ENCODE measurements at regions not wholly inside any gene's neighbourhood (a gene's known extent, or its start where the extent isn't known, plus 50 kb on each side); places are given as distances from the start of the nearest gene placed in this dataset.

- Histone ChIP-seq H3K9ac (ENCODE audit: low read length) (no peak overlapping the region), H3K27me3 (replicated peaks in 1 of 4; ENCODE audit: control extremely low read depth in 1 of 4, control insufficient read depth in 3 of 4, insufficient read depth in 4 of 4, low read length in 3 of 4) (no peaks in the 10 kb centered on the region), H3K4me2 (replicated peaks; ENCODE audit: low read depth, low read length, poor library complexity, severe bottlenecking) (no peak overlapping the region), H3K79me2 (ENCODE audit: control insufficient read depth, insufficient read depth, low read length) (no peaks in the 10 kb centered on the region), H3K4me3 (ENCODE audit: control extremely low read depth in 1 of 5, extremely low read depth in 1 of 5, insufficient read depth in 1 of 5, low read depth in 2 of 5, low read length in 4 of 5) (no peak overlapping the region), H3K27ac (ENCODE audit: low read length in 2 of 2) (no peak overlapping the region), H4K20me1 (ENCODE audit: control insufficient read depth, insufficient read depth, low read length, poor library complexity, severe bottlenecking) (no peaks in the 10 kb centered on the region), H3K9me3 (ENCODE audit: control extremely low read depth in 1 of 3, control insufficient read depth in 2 of 3, insufficient read depth in 1 of 3, low read length in 2 of 3) (peaks cover 0 to 6% (median 0%) of the 10 kb centered on the region in 3 donors), H3K4me1 (ENCODE audit: control insufficient read depth in 2 of 2, insufficient read depth in 2 of 2, low read length in 2 of 2) (no peaks in the 10 kb centered on the region), H2AFZ (ENCODE audit: insufficient read depth, low read depth, low read length, poor library complexity, severe bottlenecking) (no peak overlapping the region), H3K36me3 (replicated peaks in 1 of 2; ENCODE audit: control extremely low read depth in 1 of 2, control insufficient read depth in 1 of 2, extremely low read depth in 1 of 2, insufficient read depth in 2 of 2, low read length in 1 of 2) (no peaks in the 10 kb centered on the region)
- TF ChIP-seq CTCF (IDR thresholded peaks at IDR 0.05) = no peak
- no peak for TF ChIP-seq EZH2 (IDR thresholded peaks at IDR 0.05; ENCODE audit: borderline replicate concordance, insufficient read depth, low read depth, low read length, poor library complexity, severe bottlenecking)
- ChIA-PET POLR2A (no interaction called here), CTCF (no interaction called here)
- ATAC-seq (ENCODE audit: low read depth) (no peak), DNase-seq (no peak)
- H3K4me1 Mint-ChIP-seq = no peaks in the 10 kb centered on the region
- H3K4me3 Mint-ChIP-seq = no peak overlapping the region
- intact Hi-C loops (cut with micrococcal nuclease) = no loop called here
- no peak overlapping the region for H3K27ac Mint-ChIP-seq
- WGBS (ENCODE audit: insufficient coverage) = 86% methylated on average over 1 of the region's 3 CpGs
- H3K27me3 Mint-ChIP-seq = no peaks in the 10 kb centered on the region
- H3K9me3 Mint-ChIP-seq (ENCODE audit: insufficient read depth) = no peaks in the 10 kb centered on the region
Measured at GRCh38 chr5:92467695-92468094, 1084.6 kb upstream of the ARRDC3 start.

GRCh38 chr5:92460505-92460904, 1077.4 kb upstream of the ARRDC3 start:
- no peak overlapping the region for H3K27ac Mint-ChIP-seq
- CTCF ChIA-PET = no interaction called here

More at GRCh38 chr5:92460505-92460904, 1077.4 kb upstream of the ARRDC3 start:
- H3K4me3 Mint-ChIP-seq = no peak overlapping the region
- H2AFZ ChIP-seq (ENCODE audit: insufficient read depth, low read depth, low read length, poor library complexity, severe bottlenecking) = no peak overlapping the region
- H3K4me1 ChIP-seq (ENCODE audit: control insufficient read depth in 2 of 2, insufficient read depth in 2 of 2, low read length in 2 of 2) = no peaks in the 10 kb centered on the region
- POLR2A ChIA-PET = no interaction called here
- intact Hi-C loops (cut with micrococcal nuclease) = no loop called here
- H4K20me1 ChIP-seq (ENCODE audit: control insufficient read depth, insufficient read depth, low read length, poor library complexity, severe bottlenecking) = no peaks in the 10 kb centered on the region
- no peak overlapping the region for H3K9ac ChIP-seq (ENCODE audit: low read length)
- H3K4me2 ChIP-seq (replicated peaks; ENCODE audit: low read depth, low read length, poor library complexity, severe bottlenecking) = no peak overlapping the region
- no peak overlapping the region for H3K27ac ChIP-seq (ENCODE audit: low read length in 2 of 2)
- H3K27me3 Mint-ChIP-seq = no peaks in the 10 kb centered on the region
- ATAC-seq (ENCODE audit: low read depth) = no peak
- no peaks in the 10 kb centered on the region for H3K9me3 Mint-ChIP-seq (ENCODE audit: insufficient read depth)
- DNase-seq = no peak
- no peaks in the 10 kb centered on the region for H3K27me3 ChIP-seq (replicated peaks in 1 of 4; ENCODE audit: control extremely low read depth in 1 of 4, control insufficient read depth in 3 of 4, insufficient read depth in 4 of 4, low read length in 3 of 4)
- H3K9me3 ChIP-seq (ENCODE audit: control extremely low read depth in 1 of 3, control insufficient read depth in 2 of 3, insufficient read depth in 1 of 3, low read length in 2 of 3) = peaks cover 0 to 6% (median 0%) of the 10 kb centered on the region in 3 donors
- TF ChIP-seq CTCF (IDR thresholded peaks at IDR 0.05) (no peak), EZH2 (IDR thresholded peaks at IDR 0.05; ENCODE audit: borderline replicate concordance, insufficient read depth, low read depth, low read length, poor library complexity, severe bottlenecking) (no peak)
- WGBS (ENCODE audit: insufficient coverage) = no CpG with 5 or more reads among the region's 2 CpGs
- H3K36me3 ChIP-seq (replicated peaks in 1 of 2; ENCODE audit: control extremely low read depth in 1 of 2, control insufficient read depth in 1 of 2, extremely low read depth in 1 of 2, insufficient read depth in 2 of 2, low read length in 1 of 2) = no peaks in the 10 kb centered on the region
- no peak overlapping the region for H3K4me3 ChIP-seq (ENCODE audit: control extremely low read depth in 1 of 5, extremely low read depth in 1 of 5, insufficient read depth in 1 of 5, low read depth in 2 of 5, low read length in 4 of 5)
- no peaks in the 10 kb centered on the region for H3K4me1 Mint-ChIP-seq
- H3K79me2 ChIP-seq (ENCODE audit: control insufficient read depth, insufficient read depth, low read length) = no peaks in the 10 kb centered on the region

All from B cell (primary cell).